Pancreas (tissue), 10 donors: ENCODE measurements at regions not wholly inside any gene's neighbourhood (a gene's known extent, or its start where the extent isn't known, plus 50 kb on each side); places are given as distances from the start of the nearest gene placed in this dataset.

ENCODE experiments used
- ATAC-seq, 4 donors: fragments of 200-7000 bp; cut with Tn5 transposase; one replicate each; pipeline versions ENCODE4 v1.8.0 to v1.9.1; 2020; ENCODE audit warnings: mild to moderate bottlenecking in 4 of 4, moderate library complexity in 4 of 4
- DNase-seq, 6 donors: peaks; one replicate each; pipeline ENCODE4 v3.0.0-alpha.2; 2020
- FAIRE-seq: peaks from 2 replicates; lab custom pipeline; 2012; peaks lifted over from hg19 to GRCh38; lab: Jason Lieb, UNC
- H3K27ac ChIP-seq, 4 donors: fragments of 200-600 bp; sonication (generic); 1 replicate in 3 of 4; 2 replicates in 1 of 4; pipeline versions ENCODE4 v1.5.0 to v1.8.0; 2020
- H3K27me3 ChIP-seq, 4 donors: fragments of 200-600 bp; one replicate each; pipeline ENCODE4 v1.8.0; 2021
- H3K36me3 ChIP-seq, 3 donors: fragments of 200-600 bp; sonication (generic) in 1 of 3; one replicate each; pipeline versions ENCODE4 v1.5.0 to v1.8.0; 2020 to 2021
- H3K4me1 ChIP-seq, 3 donors: fragments of 200-600 bp; one replicate each; pipeline ENCODE4 v1.8.0; 2021
- H3K4me3 ChIP-seq, 4 donors: fragments of 200-600 bp; sonication (generic) in 2 of 4; one replicate each; pipeline versions ENCODE4 v1.5.0 to v1.8.0; 2020 to 2021
- H3K9me3 ChIP-seq, 4 donors: fragments of 200-600 bp; one replicate each; pipeline ENCODE4 v1.8.0; 2021
- WGBS, 2 donors: extraction: QIAGEN DNeasy Blood & Tissue Kit; methylation state at CpG; one replicate each; pipeline ENCODE4 v1.1.7; 2013; 5-methylcytosine and 5-hydroxymethylcytosine counted together
- intact Hi-C, 3 donors: fragments of 100-400 bp; cut with DNase I; formaldehyde crosslinking; loops; one replicate each; pipeline versions ENCODE4 v1.11.1 to v1.14.2; 2022
- TF ChIP-seq, protein P1 (sequence below), 4 donors: fragments of 200-600 bp; sonication (generic) in 3 of 4; IDR thresholded peaks; one replicate each; pipeline versions ENCODE4 v1.5.0 to v1.8.0; 2021; ENCODE audit warnings: antibody characterized with exemption in 4 of 4
- donor health status: healthy with polysubstance abuse.
- donor health status: DM: no; HTN: no; CAD: no; lungs with moderate emphysema.
- donor health status: DM: no; HTN: no; CAD: no.
- donor health status: control.
- donor health status: control.
- donor health status: Bipolar disorder and iron deficiency.
- donor health status: DM: yes; HTN: yes; CAD: no.
- donor health status: DM: no; HTN: no; CAD: no.
- donor health status: DM: no; HTN: no; CAD: no.
- donor health status: DM: yes; HTN: yes; CAD: no.

DNA sequence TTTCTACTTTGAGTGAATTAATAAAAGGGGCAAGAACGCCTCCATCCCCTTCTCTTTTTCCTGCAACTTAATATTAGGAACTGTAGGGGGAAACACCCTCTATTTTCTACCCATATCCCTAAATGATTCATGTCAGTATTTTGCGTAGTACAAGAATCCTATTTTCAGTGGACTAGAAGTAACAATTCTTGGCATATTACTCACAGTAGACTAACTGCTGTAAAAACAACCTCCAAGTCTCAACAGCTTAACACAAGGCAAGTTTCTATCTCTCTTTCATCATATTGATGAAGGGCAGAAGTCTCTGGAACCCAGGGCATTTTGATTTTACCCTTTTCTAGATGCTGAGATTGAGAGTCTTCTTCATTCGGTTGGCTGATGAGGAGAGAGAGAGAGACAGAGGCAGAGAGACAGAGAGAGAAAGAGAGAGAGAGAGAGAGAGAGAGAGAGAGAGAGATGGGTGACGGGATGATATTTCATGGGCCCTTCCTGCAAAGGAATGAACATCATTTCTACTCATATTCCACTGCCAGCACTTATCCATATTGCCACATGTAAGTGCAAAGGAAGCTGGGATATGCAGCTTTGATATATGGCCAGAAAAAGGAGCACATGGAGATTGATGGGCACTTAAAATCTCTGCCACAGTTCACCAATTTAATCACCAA, 481.6 kb downstream of the LPIN1 start:
- no peaks in the 10 kb centered on the region for H3K27me3 ChIP-seq
- 85 to 89% methylated on average over 4 of the region's 4 CpGs for WGBS, 2 donors
- H3K27ac ChIP-seq = no peak overlapping the region
- no peaks in the 10 kb centered on the region for H3K4me1 ChIP-seq
- H3K9me3 ChIP-seq = no peaks in the 10 kb centered on the region
- FAIRE-seq (no peak), DNase-seq (no peak), ATAC-seq (no peak)
- no peak overlapping the region for H3K4me3 ChIP-seq
- intact Hi-C loops = no loop called here
- TF ChIP-seq, protein P1, sequence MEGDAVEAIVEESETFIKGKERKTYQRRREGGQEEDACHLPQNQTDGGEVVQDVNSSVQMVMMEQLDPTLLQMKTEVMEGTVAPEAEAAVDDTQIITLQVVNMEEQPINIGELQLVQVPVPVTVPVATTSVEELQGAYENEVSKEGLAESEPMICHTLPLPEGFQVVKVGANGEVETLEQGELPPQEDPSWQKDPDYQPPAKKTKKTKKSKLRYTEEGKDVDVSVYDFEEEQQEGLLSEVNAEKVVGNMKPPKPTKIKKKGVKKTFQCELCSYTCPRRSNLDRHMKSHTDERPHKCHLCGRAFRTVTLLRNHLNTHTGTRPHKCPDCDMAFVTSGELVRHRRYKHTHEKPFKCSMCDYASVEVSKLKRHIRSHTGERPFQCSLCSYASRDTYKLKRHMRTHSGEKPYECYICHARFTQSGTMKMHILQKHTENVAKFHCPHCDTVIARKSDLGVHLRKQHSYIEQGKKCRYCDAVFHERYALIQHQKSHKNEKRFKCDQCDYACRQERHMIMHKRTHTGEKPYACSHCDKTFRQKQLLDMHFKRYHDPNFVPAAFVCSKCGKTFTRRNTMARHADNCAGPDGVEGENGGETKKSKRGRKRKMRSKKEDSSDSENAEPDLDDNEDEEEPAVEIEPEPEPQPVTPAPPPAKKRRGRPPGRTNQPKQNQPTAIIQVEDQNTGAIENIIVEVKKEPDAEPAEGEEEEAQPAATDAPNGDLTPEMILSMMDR (IDR thresholded peaks at IDR 0.05) = no peak
- H3K36me3 ChIP-seq = no peaks in the 10 kb centered on the region

DNA sequence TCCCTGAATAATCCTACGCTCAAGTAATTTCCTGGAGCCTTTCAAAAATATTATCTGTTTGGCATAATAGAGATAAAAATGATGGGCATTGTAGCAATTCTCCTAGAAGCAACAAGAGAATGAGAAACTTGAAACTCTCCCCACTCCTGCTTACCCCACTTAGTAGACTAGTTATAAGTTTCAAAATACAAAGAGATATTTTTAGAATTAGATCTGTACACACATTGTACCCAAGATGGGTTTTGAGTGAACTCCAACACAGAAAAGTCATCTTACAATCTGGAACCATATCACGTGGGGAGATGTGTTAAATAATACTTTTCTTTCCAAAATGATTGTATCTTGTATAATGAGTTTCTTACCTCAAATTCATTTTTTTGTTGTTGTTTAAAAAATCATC, 484.9 kb downstream of the LPIN1 start:
- FAIRE-seq = no peak

DNA sequence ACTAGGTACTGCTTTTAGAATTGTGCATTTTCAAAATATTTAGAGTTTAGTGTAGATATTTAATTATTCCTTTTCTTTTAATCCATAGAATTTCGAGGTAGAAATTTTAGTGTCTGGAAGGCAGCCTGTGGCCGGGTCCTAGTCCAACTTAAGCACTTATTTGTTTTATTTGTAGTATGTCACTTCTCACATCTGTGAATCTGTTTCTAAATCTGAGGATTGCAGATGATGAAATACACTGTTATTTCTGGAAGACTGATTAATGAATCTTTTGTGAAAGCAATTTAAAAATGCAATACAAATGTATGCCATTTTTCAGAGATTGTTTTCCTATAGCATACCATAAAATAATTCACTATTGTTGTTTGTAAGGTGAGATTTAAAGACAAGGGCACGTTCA, 483.9 kb upstream of the TRIB2 start:
- 57 to 74% methylated on average over 3 of the region's 3 CpGs for WGBS, 2 donors
- no peak for FAIRE-seq

More for the DNA sequence above, 484.9 kb downstream of the LPIN1 start:
- Histone ChIP-seq H3K27me3 (no peaks in the 10 kb centered on the region), H3K36me3 (no peaks in the 10 kb centered on the region), H3K9me3 (no peaks in the 10 kb centered on the region), H3K27ac (no peak overlapping the region), H3K4me1 (no peaks in the 10 kb centered on the region), H3K4me3 (no peak overlapping the region)
- DNase-seq (no peak), ATAC-seq (no peak)
- intact Hi-C loops = no loop called here
- TF ChIP-seq, protein P1 (IDR thresholded peaks at IDR 0.05) = no peak
- WGBS, 2 donors = 85 to 88% methylated on average over 2 of the region's 2 CpGs

DNA sequence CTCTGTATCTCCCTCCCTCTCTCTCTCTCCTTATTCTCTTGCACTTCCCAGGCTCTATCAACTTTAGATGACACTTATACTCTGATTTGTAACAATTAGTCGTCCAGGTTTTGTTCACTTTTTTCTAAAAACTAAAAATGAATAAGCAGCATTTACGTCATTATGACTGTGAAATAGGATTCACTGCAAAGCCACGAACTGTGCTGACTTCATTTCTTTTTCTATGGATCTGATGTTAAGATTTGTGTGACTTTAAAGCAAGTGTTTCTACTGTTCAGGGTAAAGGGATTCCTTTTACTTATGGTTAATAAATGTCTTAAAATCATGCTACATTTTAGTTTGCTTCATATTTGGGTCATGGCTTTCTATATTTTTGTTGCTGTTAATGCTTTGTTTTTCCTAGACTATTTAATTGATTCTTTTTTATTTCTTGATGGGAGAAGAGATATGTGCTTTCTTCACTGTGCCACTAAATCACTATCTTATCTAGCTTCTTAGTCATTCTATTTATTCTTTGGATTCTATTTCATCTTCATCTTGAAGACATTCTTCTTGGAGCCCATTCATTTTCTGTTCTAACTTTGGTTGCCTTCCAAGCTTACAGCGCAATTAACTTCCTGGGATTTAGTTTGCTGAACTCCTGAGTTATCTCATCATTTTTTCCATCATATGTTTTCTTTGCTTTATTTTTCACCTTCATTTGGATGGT, 480.4 kb upstream of the TRIB2 start:
- TF ChIP-seq, protein P1 (IDR thresholded peaks at IDR 0.05) = no peak
- H3K4me1 ChIP-seq = no peaks in the 10 kb centered on the region
- no peak for ATAC-seq
- H3K27me3 ChIP-seq = no peaks in the 10 kb centered on the region
- no peaks in the 10 kb centered on the region for H3K36me3 ChIP-seq
- no peak for DNase-seq
- H3K27ac ChIP-seq = no peak overlapping the region
- H3K9me3 ChIP-seq = no peaks in the 10 kb centered on the region
- no peak overlapping the region for H3K4me3 ChIP-seq
- intact Hi-C loops = no loop called here
- 57 to 80% methylated on average over 4 of the region's 4 CpGs for WGBS, 2 donors
- FAIRE-seq = no peak

More for the DNA sequence above, 483.9 kb upstream of the TRIB2 start:
- DNase-seq (no peak), ATAC-seq (no peak)
- Histone ChIP-seq H3K27me3 (no peaks in the 10 kb centered on the region), H3K4me3 (no peak overlapping the region), H3K27ac (no peak overlapping the region), H3K4me1 (no peaks in the 10 kb centered on the region), H3K9me3 (no peaks in the 10 kb centered on the region), H3K36me3 (no peaks in the 10 kb centered on the region)
- intact Hi-C loops = no loop called here
- TF ChIP-seq, protein P1 (IDR thresholded peaks at IDR 0.05) = no peak

DNA sequence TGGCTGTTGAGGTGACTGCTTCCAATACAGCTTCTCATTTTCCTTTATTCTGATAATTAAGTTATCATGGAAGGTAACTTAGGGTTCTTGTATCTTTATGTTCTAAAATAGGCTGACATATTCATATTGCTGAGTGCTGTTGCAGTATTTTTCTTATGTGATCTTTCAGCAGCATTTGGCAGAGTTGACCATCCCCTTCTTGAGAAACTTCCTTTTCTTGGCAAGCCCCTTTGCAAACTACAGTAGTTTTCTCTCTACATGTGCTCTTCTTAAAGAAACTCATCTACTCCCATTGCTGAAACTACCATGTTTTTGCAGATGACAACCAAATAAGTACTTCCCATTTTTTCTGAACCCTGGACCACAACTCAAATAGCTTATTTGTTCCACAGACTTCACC, 476.5 kb upstream of the TRIB2 start:
- TF ChIP-seq, protein P1 (IDR thresholded peaks at IDR 0.05) = no peak
- H3K4me3 ChIP-seq = no peak overlapping the region
- no peaks in the 10 kb centered on the region for H3K4me1 ChIP-seq
- no peak overlapping the region for H3K27ac ChIP-seq
- H3K9me3 ChIP-seq = no peaks in the 10 kb centered on the region
- DNase-seq (no peak), FAIRE-seq (no peak), ATAC-seq (no peak)
- no peaks in the 10 kb centered on the region for H3K36me3 ChIP-seq
- no peaks in the 10 kb centered on the region for H3K27me3 ChIP-seq
- intact Hi-C loops = no loop called here
